ENCODE measurements at regions not wholly inside any gene's neighbourhood (a gene's known extent, or its start where the extent isn't known, plus 50 kb on each side); places are given as distances from the start of the nearest gene placed in this dataset.

DNA sequence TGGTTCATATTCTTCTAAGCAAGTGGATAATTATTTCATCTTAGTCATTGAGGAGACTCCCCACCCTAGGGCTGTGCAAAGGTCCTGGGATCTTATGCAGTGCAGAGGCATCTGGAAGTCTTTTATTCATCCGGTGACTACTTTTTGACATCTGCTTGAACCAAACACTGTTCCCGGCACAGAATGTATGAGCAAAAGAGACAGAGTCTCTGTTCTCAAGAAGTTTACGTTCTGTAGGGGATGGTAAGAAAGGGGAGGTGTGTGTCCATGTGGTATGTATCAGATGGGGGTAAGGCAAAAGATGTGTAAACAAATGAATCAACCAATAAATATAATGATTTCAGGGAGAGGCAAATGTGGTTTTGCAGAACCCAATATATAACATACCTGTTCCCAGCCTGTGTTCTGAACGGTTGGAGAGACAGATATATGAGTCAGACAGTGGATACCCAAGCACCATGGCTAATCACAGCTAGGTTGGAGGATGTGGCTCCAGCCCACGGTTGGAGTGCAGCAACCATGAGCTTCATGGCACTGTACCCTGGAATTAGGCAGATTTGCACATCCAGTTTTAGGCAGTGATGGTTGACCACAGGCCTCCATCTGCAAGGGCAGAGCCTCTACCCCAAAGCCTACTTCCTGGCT, 75.1 kb upstream of the CADM1 start:
- H2AFZ ChIP-seq (replicated peaks) = no peak overlapping the region
- no peak overlapping the region for H3K27ac ChIP-seq
- H3F3A ChIP-seq (ENCODE audit: low read depth) = peaks cover 3% of the 10 kb centered on the region
- Mint-ChIP-seq H3K27me3 (ENCODE audit: insufficient read depth, low read depth) (no peaks in the 10 kb centered on the region), H3K4me3 (no peak overlapping the region), H3K27ac (no peak overlapping the region), H3K36me3 (no peaks in the 10 kb centered on the region), H3K4me1 (peaks cover 23% of the 10 kb centered on the region), H3K9me3 (no peaks in the 10 kb centered on the region)
- H4K20me1 ChIP-seq (ENCODE audit: low read depth) = no peaks in the 10 kb centered on the region
- no peaks in the 10 kb centered on the region for H3K9me3 ChIP-seq (ENCODE audit: low read depth)
- no peaks in the 10 kb centered on the region for H3K27me3 ChIP-seq
- H3K4me1 ChIP-seq = peaks cover 23% of the 10 kb centered on the region
- no peaks in the 10 kb centered on the region for H3K36me3 ChIP-seq
- TF ChIP-seq, protein P1, sequence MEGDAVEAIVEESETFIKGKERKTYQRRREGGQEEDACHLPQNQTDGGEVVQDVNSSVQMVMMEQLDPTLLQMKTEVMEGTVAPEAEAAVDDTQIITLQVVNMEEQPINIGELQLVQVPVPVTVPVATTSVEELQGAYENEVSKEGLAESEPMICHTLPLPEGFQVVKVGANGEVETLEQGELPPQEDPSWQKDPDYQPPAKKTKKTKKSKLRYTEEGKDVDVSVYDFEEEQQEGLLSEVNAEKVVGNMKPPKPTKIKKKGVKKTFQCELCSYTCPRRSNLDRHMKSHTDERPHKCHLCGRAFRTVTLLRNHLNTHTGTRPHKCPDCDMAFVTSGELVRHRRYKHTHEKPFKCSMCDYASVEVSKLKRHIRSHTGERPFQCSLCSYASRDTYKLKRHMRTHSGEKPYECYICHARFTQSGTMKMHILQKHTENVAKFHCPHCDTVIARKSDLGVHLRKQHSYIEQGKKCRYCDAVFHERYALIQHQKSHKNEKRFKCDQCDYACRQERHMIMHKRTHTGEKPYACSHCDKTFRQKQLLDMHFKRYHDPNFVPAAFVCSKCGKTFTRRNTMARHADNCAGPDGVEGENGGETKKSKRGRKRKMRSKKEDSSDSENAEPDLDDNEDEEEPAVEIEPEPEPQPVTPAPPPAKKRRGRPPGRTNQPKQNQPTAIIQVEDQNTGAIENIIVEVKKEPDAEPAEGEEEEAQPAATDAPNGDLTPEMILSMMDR (IDR thresholded peaks at IDR 0.05) = no peak
- TF ChIP-seq EZH2phosphoT487 (IDR thresholded peaks at IDR 0.05) (no peak), EZH2 (IDR thresholded peaks at IDR 0.05) (no peak)
- no peak overlapping the region for H3K4me3 ChIP-seq
- H3K79me2 ChIP-seq (ENCODE audit: low read depth) = no peaks in the 10 kb centered on the region
- no peak overlapping the region for H3K9ac ChIP-seq
- no peak for DNase-seq (ENCODE audit: low spot score)
- no peak overlapping the region for H3K4me2 ChIP-seq

DNA sequence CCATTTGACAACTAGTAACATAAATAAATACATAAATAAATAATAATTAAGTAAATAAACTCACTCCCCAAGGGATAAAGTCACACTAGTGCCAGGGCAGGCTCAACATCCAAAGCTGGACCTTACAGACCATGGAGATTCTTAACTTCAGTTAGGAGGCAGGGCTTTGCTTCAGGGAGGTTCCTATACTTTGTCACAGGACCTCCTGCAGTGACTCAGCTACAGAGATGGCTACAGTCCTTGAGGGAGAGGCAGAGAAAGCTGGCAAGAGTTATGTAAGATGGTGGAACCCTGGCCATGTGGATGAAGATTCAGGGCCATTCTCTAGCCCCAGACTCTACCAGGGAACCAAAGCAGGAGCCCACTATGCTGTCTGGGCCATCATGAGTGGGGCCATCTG, 74.1 kb upstream of the CADM1 start:
- H3K27me3 Mint-ChIP-seq (ENCODE audit: insufficient read depth, low read depth) = no peaks in the 10 kb centered on the region
- no peaks in the 10 kb centered on the region for H3K9me3 ChIP-seq (ENCODE audit: low read depth)
- no peak overlapping the region for H3K27ac ChIP-seq

DNA sequence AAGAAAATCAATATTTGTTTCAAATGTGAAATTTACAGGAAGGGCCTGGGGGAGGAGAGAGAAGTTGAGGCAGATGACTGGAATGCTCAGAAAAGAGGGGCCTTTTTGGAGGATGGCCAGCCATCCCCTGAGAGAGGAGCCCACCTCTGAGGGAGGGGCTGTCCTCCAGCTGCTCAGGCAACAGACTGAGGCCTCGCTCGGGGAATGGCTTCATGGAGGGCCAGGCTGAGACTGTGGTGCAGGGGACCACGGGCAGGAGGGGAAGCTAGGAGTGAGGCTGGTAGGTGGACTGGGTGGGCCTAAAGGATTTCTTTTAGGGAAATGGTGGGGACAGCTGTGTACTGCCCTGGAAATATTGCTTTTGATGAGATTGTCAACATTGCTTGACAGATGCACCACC, 73.5 kb upstream of the CADM1 start:
- no peaks in the 10 kb centered on the region for H3K36me3 Mint-ChIP-seq
- H3K27ac Mint-ChIP-seq = no peak overlapping the region
- H3K4me3 Mint-ChIP-seq = no peak overlapping the region
- H4K20me1 ChIP-seq (ENCODE audit: low read depth) = no peaks in the 10 kb centered on the region
- TF ChIP-seq, protein P1 (IDR thresholded peaks at IDR 0.05) = no peak
- TF ChIP-seq EZH2 (IDR thresholded peaks at IDR 0.05) = no peak
- no peak for TF ChIP-seq EZH2phosphoT487 (IDR thresholded peaks at IDR 0.05)
- H3K4me1 Mint-ChIP-seq = peaks cover 23% of the 10 kb centered on the region
- no peak overlapping the region for H3K27ac ChIP-seq
- H3K4me1 ChIP-seq = peaks cover 23% of the 10 kb centered on the region
- no peak overlapping the region for H3K9ac ChIP-seq
- H2AFZ ChIP-seq (replicated peaks) = no peak overlapping the region
- no peak overlapping the region for H3K4me2 ChIP-seq
- H3K36me3 ChIP-seq = no peaks in the 10 kb centered on the region
- H3F3A ChIP-seq (ENCODE audit: low read depth) = peaks cover 3% of the 10 kb centered on the region
- H3K9me3 ChIP-seq (ENCODE audit: low read depth) = no peaks in the 10 kb centered on the region
- H3K79me2 ChIP-seq (ENCODE audit: low read depth) = no peaks in the 10 kb centered on the region
- no peaks in the 10 kb centered on the region for H3K27me3 Mint-ChIP-seq (ENCODE audit: insufficient read depth, low read depth)
- no peaks in the 10 kb centered on the region for H3K27me3 ChIP-seq
- no peak for DNase-seq (ENCODE audit: low spot score)
- H3K4me3 ChIP-seq = no peak overlapping the region
- H3K9me3 Mint-ChIP-seq = no peaks in the 10 kb centered on the region

More for the DNA sequence above, 74.1 kb upstream of the CADM1 start:
- TF ChIP-seq EZH2 (IDR thresholded peaks at IDR 0.05) (no peak), EZH2phosphoT487 (IDR thresholded peaks at IDR 0.05) (no peak)
- TF ChIP-seq, protein P1 (IDR thresholded peaks at IDR 0.05) = no peak
- Histone ChIP-seq H3K27me3 (no peaks in the 10 kb centered on the region), H3K4me3 (no peak overlapping the region), H3K4me1 (peaks cover 23% of the 10 kb centered on the region), H3K79me2 (ENCODE audit: low read depth) (no peaks in the 10 kb centered on the region), H2AFZ (replicated peaks) (no peak overlapping the region), H4K20me1 (ENCODE audit: low read depth) (no peaks in the 10 kb centered on the region), H3K36me3 (no peaks in the 10 kb centered on the region), H3K4me2 (no peak overlapping the region), H3F3A (ENCODE audit: low read depth) (peaks cover 3% of the 10 kb centered on the region), H3K9ac (no peak overlapping the region)
- Mint-ChIP-seq H3K36me3 (no peaks in the 10 kb centered on the region), H3K9me3 (no peaks in the 10 kb centered on the region), H3K4me1 (peaks cover 23% of the 10 kb centered on the region), H3K4me3 (no peak overlapping the region), H3K27ac (no peak overlapping the region)
- no peak for DNase-seq (ENCODE audit: low spot score)
